Vagina (tissue), 2 donors: ENCODE measurements at regions not wholly inside any gene's neighbourhood (a gene's known extent, or its start where the extent isn't known, plus 50 kb on each side); places are given as distances from the start of the nearest gene placed in this dataset.

ENCODE experiments used
- POLR2AphosphoS5 ChIP-seq, 2 donors: sonication (generic); formaldehyde crosslinking; IDR thresholded peaks; one replicate each; pipeline ENCODE4 v1.9.0; 2017; ENCODE audit warnings: antibody characterized with exemption in 2 of 2, mild to moderate bottlenecking in 2 of 2, low read depth in 1 of 2; ENCODE audit not compliant: insufficient read depth in 1 of 2
- TF ChIP-seq, protein P1 (sequence below), 3 experiments: fragments of 450-650 bp in 2 of 3; fragments of 200-600 bp in 1 of 3; sonication (generic) in 1 of 3; IDR thresholded peaks; one replicate each; pipeline ENCODE4 v1.5.1; 2017 to 2019; ENCODE audit warnings: antibody characterized with exemption in 3 of 3, mild to moderate bottlenecking in 2 of 3, moderate library complexity in 2 of 3

- no peak for TF ChIP-seq POLR2AphosphoS5 (IDR thresholded peaks at IDR 0.05; ENCODE audit: insufficient read depth in 1 of 2, low read depth in 1 of 2)
- TF ChIP-seq, protein P1, sequence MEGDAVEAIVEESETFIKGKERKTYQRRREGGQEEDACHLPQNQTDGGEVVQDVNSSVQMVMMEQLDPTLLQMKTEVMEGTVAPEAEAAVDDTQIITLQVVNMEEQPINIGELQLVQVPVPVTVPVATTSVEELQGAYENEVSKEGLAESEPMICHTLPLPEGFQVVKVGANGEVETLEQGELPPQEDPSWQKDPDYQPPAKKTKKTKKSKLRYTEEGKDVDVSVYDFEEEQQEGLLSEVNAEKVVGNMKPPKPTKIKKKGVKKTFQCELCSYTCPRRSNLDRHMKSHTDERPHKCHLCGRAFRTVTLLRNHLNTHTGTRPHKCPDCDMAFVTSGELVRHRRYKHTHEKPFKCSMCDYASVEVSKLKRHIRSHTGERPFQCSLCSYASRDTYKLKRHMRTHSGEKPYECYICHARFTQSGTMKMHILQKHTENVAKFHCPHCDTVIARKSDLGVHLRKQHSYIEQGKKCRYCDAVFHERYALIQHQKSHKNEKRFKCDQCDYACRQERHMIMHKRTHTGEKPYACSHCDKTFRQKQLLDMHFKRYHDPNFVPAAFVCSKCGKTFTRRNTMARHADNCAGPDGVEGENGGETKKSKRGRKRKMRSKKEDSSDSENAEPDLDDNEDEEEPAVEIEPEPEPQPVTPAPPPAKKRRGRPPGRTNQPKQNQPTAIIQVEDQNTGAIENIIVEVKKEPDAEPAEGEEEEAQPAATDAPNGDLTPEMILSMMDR (IDR thresholded peaks at IDR 0.05) = no peak
Observed at GRCh38 chr2:136305517-136306192, 187.7 kb upstream of the CXCR4 start.
